ENCODE measurements at regions not wholly inside any gene's neighbourhood (a gene's known extent, or its start where the extent isn't known, plus 50 kb on each side); places are given as distances from the start of the nearest gene placed in this dataset.

DNA sequence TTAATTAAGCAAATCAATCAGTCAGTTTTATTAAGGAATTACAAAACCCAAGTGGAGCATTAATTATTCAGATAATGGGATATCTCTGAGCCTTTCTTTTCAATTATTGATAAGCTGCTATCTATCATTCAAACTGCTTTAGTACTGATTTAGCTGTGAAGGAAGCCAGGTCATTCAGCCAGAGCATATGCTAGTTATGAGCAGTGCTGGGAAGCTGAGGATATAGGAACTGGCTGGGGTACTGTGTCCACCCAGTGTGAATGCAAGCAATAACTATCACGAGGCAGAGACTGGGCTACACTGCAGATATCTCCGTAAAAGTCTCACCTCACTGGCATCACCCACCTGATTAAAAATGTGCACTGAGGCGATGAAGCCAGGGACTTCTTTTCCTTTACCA lies 496.7 kb upstream of the PIK3C3 start:
- Histone ChIP-seq H3K9me3 (ENCODE audit: control insufficient read depth in 4 of 4, low read length in 3 of 4) (no peaks in the 10 kb centered on the region), H3K27me3 (ENCODE audit: control insufficient read depth in 4 of 4, insufficient read depth in 4 of 4, low read length in 3 of 4) (no peaks in the 10 kb centered on the region), H3K36me3 (ENCODE audit: control insufficient read depth in 4 of 4, insufficient read depth in 3 of 4, low read depth in 1 of 4, low read length in 3 of 4) (no peaks in the 10 kb centered on the region), H3K4me1 (ENCODE audit: control insufficient read depth in 4 of 4, insufficient read depth in 4 of 4, low read length in 3 of 4) (no peaks in the 10 kb centered on the region), H3K27ac (ENCODE audit: low read depth in 1 of 2, low read length in 2 of 2) (no peak overlapping the region), H3K9ac (ENCODE audit: low read depth in 1 of 2, low read length in 2 of 2) (no peak overlapping the region), H3K4me3 (ENCODE audit: low read depth in 1 of 3, low read length in 3 of 3) (no peak overlapping the region)
- DNase-seq (ENCODE audit: low spot score), result no peak
- WGBS, result 65% methylated on average over 3 of the region's 3 CpGs
- TF ChIP-seq RXRA (IDR thresholded peaks at IDR 0.05) (no peak), EGR1 (IDR thresholded peaks at IDR 0.05; ENCODE audit: low read depth in 2 of 2) (no peak), FOXA2 (IDR thresholded peaks at IDR 0.05) (no peak), FOXA1 (IDR thresholded peaks at IDR 0.05) (no peak), ATF3 (IDR thresholded peaks at IDR 0.05) (no peak), TAF1 (conservative IDR thresholded peaks at IDR 0.05) (no peak), YY1 (IDR thresholded peaks at IDR 0.05) (no peak), HNF4G (IDR thresholded peaks at IDR 0.05) (no peak)

DNA sequence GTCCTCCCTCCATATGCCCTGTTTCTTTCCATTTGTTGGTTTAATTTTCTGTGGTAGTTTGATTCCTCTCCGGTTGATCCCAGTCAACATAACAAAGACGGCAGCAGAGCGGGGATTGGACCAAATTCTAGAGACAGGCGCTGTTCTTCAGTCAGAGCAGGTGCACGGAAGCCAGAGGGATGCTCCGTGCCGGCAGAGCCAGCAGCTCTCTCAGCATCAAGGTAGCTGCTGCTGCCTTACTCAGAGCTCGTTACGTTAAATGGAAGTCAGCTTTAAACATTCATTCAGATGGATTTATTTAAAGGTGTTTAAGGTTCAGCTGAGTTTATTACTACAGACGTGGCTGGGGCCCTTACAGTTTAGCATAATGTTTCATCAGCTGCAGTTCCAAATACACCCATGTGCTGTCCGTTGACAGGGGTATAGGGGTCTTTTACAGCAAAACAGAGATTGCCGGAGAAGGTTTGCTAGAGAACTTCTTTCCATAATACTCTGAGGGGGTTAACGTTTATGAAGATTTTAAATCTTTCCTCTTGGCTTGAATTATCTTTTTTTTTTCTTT lies 497.2 kb upstream of the PIK3C3 start:
- 62% methylated on average over 13 of the region's 13 CpGs for WGBS
- Histone ChIP-seq H3K9me3 (ENCODE audit: control insufficient read depth in 4 of 4, low read length in 3 of 4) (no peaks in the 10 kb centered on the region), H3K4me3 (ENCODE audit: low read depth in 1 of 3, low read length in 3 of 3) (no peak overlapping the region), H3K36me3 (ENCODE audit: control insufficient read depth in 4 of 4, insufficient read depth in 3 of 4, low read depth in 1 of 4, low read length in 3 of 4) (no peaks in the 10 kb centered on the region), H3K4me1 (ENCODE audit: control insufficient read depth in 4 of 4, insufficient read depth in 4 of 4, low read length in 3 of 4) (no peaks in the 10 kb centered on the region), H3K27ac (ENCODE audit: low read depth in 1 of 2, low read length in 2 of 2) (no peak overlapping the region), H3K9ac (ENCODE audit: low read depth in 1 of 2, low read length in 2 of 2) (no peak overlapping the region), H3K27me3 (ENCODE audit: control insufficient read depth in 4 of 4, insufficient read depth in 4 of 4, low read length in 3 of 4) (no peaks in the 10 kb centered on the region)
- no peak for DNase-seq (ENCODE audit: low spot score)
- TF ChIP-seq, protein P1, sequence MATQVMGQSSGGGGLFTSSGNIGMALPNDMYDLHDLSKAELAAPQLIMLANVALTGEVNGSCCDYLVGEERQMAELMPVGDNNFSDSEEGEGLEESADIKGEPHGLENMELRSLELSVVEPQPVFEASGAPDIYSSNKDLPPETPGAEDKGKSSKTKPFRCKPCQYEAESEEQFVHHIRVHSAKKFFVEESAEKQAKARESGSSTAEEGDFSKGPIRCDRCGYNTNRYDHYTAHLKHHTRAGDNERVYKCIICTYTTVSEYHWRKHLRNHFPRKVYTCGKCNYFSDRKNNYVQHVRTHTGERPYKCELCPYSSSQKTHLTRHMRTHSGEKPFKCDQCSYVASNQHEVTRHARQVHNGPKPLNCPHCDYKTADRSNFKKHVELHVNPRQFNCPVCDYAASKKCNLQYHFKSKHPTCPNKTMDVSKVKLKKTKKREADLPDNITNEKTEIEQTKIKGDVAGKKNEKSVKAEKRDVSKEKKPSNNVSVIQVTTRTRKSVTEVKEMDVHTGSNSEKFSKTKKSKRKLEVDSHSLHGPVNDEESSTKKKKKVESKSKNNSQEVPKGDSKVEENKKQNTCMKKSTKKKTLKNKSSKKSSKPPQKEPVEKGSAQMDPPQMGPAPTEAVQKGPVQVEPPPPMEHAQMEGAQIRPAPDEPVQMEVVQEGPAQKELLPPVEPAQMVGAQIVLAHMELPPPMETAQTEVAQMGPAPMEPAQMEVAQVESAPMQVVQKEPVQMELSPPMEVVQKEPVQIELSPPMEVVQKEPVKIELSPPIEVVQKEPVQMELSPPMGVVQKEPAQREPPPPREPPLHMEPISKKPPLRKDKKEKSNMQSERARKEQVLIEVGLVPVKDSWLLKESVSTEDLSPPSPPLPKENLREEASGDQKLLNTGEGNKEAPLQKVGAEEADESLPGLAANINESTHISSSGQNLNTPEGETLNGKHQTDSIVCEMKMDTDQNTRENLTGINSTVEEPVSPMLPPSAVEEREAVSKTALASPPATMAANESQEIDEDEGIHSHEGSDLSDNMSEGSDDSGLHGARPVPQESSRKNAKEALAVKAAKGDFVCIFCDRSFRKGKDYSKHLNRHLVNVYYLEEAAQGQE (IDR thresholded peaks at IDR 0.05), result no peak
- TF ChIP-seq HNF4G (IDR thresholded peaks at IDR 0.05) (no peak), JUND (IDR thresholded peaks at IDR 0.05) (no peak)

DNA sequence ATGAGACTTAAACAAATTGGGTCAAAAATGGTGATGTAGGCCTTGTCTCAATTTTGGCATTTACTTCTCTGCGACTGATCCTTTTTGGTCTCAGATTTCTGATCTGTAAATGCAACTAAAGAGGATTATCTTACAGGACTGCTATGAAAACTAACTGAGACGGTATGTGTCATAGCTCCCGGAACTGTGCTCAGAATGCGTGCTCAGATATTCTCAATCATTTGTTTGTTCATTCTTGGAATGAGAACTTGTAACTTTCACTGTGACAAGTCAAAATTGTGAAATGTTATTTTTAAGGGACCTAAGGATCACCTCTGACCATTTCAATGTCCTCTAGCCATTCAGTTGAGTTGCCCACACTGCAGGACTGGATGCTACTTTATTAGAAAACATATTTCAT lies 498.2 kb upstream of the PIK3C3 start:
- no peaks in the 10 kb centered on the region for H3K9me3 ChIP-seq (ENCODE audit: control insufficient read depth in 4 of 4, low read length in 3 of 4)
- H3K27me3 ChIP-seq (ENCODE audit: control insufficient read depth in 4 of 4, insufficient read depth in 4 of 4, low read length in 3 of 4), result no peaks in the 10 kb centered on the region
- H3K27ac ChIP-seq (ENCODE audit: low read depth in 1 of 2, low read length in 2 of 2), result no peak overlapping the region
- H3K9ac ChIP-seq (ENCODE audit: low read depth in 1 of 2, low read length in 2 of 2), result no peak overlapping the region
- 90% methylated on average over 4 of the region's 4 CpGs for WGBS
- DNase-seq (ENCODE audit: low spot score), result no peak
- no peaks in the 10 kb centered on the region for H3K4me1 ChIP-seq (ENCODE audit: control insufficient read depth in 4 of 4, insufficient read depth in 4 of 4, low read length in 3 of 4)
- no peaks in the 10 kb centered on the region for H3K36me3 ChIP-seq (ENCODE audit: control insufficient read depth in 4 of 4, insufficient read depth in 3 of 4, low read depth in 1 of 4, low read length in 3 of 4)
- no peak overlapping the region for H3K4me3 ChIP-seq (ENCODE audit: low read depth in 1 of 3, low read length in 3 of 3)
- TF ChIP-seq FOXA2 (IDR thresholded peaks at IDR 0.05) (no peak), TAF1 (conservative IDR thresholded peaks at IDR 0.05) (no peak), EGR1 (IDR thresholded peaks at IDR 0.05; ENCODE audit: low read depth in 2 of 2) (no peak), YY1 (IDR thresholded peaks at IDR 0.05) (no peak), HNF4G (IDR thresholded peaks at IDR 0.05) (no peak), FOXA1 (IDR thresholded peaks at IDR 0.05) (no peak), SP1 (IDR thresholded peaks at IDR 0.05) (no peak), RXRA (IDR thresholded peaks at IDR 0.05) (no peak), NR2F2 (IDR thresholded peaks at IDR 0.05) (no peak), JUND (IDR thresholded peaks at IDR 0.05) (no peak), GABPA (IDR thresholded peaks at IDR 0.05 in 1 of 2, conservative IDR thresholded peaks at IDR 0.05 in 1 of 2) (no peak), ZBTB33 (IDR thresholded peaks at IDR 0.05) (no peak), ATF3 (IDR thresholded peaks at IDR 0.05) (no peak), HNF4A (conservative IDR thresholded peaks at IDR 0.05) (no peak)
- TF ChIP-seq, protein P2, sequence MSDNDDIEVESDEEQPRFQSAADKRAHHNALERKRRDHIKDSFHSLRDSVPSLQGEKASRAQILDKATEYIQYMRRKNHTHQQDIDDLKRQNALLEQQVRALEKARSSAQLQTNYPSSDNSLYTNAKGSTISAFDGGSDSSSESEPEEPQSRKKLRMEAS (IDR thresholded peaks at IDR 0.05), result no peak
- TF ChIP-seq, protein P3, sequence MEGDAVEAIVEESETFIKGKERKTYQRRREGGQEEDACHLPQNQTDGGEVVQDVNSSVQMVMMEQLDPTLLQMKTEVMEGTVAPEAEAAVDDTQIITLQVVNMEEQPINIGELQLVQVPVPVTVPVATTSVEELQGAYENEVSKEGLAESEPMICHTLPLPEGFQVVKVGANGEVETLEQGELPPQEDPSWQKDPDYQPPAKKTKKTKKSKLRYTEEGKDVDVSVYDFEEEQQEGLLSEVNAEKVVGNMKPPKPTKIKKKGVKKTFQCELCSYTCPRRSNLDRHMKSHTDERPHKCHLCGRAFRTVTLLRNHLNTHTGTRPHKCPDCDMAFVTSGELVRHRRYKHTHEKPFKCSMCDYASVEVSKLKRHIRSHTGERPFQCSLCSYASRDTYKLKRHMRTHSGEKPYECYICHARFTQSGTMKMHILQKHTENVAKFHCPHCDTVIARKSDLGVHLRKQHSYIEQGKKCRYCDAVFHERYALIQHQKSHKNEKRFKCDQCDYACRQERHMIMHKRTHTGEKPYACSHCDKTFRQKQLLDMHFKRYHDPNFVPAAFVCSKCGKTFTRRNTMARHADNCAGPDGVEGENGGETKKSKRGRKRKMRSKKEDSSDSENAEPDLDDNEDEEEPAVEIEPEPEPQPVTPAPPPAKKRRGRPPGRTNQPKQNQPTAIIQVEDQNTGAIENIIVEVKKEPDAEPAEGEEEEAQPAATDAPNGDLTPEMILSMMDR (IDR thresholded peaks at IDR 0.05; ENCODE audit: low read depth, low read length, missing input control), result no peak

All from liver (tissue), 8 donors.